GM21381 (cell line): ENCODE measurements at regions not wholly inside any gene's neighbourhood (a gene's known extent, or its start where the extent isn't known, plus 50 kb on each side); places are given as distances from the start of the nearest gene placed in this dataset.

ENCODE experiments used
- ATAC-seq: cut with Tn5 transposase; IDR thresholded peaks from one replicate; pipeline ENCODE4 v1.9.1; 2021; ENCODE audit warnings: mild to moderate bottlenecking, moderate library complexity; ENCODE audit not compliant: unreplicated experiment

DNA sequence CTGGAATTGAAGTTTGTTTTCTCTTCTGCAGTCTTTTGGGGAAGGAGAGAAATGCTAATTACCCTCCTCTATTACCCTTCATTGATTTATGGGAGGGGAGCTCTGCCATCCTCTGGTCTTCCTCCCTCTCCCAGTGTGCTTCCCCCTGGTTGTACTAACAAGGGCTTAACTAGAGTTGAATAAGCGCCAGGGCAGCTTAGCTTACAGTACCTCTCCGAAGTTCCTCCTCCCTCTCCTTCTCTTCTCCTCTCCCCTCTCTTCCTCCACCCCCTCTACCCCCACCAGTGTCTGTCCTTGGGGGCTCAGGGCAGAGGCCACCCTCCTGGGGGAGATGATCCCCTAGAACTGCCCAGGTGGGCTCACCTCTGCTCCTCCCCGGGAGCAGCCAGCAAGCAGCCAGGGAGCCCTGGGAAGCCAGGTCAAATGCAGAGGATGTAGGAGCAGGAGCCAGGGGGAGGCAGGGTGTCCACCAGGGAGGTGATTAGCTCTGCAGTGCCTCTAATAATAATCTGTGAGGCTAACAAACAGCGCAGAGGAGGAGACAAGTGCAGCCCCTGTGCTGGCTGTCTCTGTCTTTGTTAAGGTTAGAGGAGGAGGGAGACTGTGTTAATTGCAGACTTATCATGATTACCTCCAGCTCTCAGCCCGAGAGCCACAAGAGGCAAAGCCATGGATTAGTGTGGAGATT, 191.6 kb upstream of the CADM1 start:
- ATAC-seq: no peak

DNA sequence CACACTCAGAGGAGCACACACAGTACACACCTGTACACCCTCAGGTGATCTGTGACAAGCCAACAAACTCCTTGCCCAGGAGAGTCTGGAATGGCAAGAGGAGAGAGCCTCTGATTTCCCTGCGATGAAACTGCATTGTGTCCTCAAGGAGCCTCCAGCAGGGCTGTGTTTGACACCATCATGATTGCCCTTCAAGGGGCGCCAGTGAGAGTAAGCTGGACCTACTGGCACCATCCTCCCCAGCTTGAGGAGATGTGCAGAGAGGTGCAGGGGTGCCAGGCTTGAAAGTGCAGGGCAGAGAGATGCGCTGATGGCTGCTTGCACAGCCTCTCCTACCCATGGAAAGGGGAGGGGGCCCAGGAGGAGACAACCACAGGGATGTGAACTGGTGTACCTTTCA, 188.8 kb upstream of the CADM1 start:
- ATAC-seq: no peak

DNA sequence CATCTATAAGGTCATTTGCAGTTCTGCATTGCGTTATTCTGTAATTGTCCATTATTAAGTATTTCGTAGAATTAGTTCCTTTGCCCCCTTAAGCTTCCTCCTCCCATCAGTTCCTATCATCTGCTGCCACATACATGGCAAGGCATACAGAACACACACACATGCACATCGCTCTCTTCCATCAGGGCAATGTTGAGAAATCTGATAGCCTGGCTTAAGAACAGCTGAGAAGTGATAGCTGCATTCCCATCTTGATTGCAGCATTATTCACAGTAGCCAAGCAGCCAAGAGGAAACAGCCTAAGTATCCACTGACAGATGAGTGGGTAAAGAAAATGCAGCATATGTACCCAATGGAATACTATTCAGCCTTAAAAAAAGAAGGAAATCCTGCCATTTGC, 186.8 kb upstream of the CADM1 start:
- no peak for ATAC-seq

DNA sequence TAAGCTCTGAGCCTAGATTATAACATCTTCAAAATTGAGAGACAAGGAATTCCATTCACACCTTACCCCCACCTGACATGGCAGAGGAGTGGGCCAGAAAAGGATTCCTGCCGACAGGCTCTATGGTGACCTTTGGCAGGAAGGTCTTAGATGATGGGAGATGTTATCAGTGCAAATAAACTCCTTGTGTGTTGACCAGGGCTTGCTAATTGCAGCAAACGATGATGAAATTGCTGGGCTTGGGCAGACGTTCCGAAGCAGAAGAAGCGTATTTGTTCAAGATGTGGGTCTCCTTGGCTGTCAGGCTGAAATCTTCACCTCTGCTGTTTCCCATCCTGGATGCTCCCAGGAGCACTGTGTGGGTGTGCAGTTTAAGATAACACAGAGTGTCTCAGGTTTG, 183.7 kb upstream of the CADM1 start:
- no peak for ATAC-seq

DNA sequence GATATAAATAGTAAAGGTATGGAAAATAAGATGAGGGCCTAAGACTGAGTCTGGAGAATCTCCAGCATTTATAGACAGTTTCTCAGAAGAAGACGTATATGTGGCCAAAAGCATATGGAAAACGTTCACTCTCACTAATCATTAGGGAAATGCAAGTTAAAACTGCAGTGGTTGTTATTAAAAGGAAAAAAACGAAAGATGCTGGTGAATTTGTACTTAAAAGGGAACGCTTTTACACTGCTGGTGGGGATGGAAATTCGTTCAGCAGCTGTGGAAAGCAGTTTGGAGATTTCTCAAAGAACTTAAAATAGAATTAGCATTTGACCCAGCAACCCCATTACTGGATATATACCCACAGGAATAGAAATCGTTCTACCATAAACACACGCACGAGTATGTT, 180.5 kb upstream of the CADM1 start:
- ATAC-seq: no peak

DNA sequence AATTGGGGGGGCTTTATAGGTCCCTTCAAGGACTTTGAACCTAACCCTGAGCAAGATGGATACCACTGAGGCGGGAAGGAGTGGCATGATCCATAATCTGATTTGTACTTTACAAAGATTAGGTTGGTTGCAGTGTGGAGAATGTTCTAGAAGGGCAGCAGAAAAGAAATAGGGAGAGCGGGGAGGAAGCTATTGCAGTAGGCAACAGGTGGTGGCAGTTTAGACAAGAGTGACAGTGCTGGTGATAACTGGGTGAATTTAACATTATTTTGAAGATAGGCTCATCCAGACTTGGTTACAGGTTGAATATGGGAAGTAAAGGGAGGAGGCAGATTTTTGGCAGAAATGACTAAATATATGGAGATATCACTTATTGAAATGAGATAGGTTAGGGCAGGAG, 179.9 kb upstream of the CADM1 start:
- no peak for ATAC-seq

DNA sequence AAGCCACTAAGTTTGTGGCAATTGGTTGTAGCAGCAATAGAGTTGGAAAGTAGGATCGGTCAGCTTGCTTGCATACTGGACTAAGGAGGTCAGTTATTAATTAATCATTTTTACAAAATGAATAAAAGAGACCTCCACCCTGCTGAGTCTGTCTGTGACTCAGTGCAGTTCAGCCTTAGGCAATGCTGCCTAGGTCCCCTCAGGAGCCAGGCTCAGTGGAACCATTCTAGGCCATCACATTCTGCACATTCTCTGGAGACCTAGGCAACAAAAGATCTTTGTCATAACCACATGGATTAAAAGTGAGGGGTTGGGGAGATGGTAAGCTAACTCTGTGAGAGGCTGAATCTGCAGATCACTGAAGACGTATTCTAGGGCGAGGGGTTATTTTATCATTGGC, 178.7 kb upstream of the CADM1 start:
- ATAC-seq: no peak

DNA sequence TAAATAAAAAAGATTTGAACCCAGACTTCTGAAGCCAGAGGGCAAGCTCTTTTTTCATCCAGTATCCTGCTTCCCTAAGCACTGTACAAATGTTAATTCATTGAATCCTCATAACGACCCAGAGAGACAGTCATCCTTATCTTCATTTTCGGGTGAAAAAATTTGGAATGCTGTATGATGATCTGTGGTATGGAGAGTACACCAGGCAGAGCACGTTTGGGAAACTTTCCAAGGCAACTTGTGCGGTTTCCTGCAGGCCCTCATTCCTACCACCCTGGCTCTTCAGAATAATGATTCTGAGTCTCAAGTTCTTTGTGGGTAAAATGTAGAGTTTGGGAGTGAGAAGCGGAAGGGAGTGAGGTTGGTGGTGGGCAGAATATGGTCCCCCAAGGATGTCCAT, 177.9 kb upstream of the CADM1 start:
- ATAC-seq: no peak

DNA sequence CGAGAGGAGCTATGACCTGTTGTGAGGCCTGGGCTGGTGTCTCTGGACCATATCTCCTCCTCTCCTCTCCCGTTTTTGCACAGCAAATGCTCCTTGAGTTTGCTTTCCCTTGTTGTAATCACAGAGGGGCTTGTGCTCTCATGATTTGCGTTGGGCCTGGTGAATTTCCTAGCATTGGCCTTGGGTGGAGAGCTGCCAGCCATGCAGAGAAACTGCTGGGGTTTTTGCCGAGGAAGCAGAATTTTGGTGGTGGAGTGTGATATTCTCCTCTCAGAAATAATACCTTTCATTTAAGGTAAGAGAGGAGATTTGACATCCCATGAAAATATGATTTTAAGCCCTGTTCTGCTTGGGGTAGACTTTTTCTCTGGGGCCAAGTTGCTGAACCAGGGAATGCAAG, 175.7 kb upstream of the CADM1 start:
- ATAC-seq: no peak

DNA sequence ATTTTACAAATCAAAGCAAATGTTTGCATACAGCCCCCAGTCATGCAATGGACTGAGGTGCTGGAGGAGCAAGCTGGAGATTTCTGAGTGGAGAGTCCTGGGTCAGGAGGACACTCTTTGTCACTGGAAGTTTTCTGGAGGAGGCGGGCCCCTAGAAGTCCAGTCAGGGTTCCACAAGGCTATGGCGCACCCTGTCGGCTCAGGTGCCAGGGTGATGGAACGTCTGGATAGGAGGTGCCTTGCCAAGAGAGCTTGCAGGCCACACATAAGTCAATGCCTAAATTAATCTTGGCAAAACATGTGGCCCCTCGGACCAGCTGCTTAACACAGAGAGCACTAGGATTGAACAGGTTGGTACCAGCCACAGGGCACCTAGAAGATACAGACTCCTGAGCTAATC, 174.7 kb upstream of the CADM1 start:
- no peak for ATAC-seq

DNA sequence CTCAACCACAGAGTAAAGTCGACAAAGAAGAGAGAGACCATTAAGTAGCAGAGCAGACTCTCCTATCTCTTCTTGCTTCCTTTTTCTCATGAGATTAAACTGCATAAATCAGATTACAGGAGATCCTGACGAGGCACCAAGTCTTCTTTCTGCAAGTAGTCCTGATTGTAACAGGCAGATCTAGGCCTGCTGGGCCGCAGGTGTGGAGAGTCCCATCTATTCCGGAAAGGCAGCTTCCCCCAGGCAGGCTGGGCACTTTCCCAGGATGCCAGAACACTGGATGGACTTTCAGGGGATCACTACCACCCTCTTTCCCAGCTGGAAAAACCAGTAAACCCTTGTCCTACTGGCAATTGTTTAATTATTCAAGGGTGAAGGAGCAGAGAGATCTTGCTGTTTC, 173.0 kb upstream of the CADM1 start:
- ATAC-seq: no peak

DNA sequence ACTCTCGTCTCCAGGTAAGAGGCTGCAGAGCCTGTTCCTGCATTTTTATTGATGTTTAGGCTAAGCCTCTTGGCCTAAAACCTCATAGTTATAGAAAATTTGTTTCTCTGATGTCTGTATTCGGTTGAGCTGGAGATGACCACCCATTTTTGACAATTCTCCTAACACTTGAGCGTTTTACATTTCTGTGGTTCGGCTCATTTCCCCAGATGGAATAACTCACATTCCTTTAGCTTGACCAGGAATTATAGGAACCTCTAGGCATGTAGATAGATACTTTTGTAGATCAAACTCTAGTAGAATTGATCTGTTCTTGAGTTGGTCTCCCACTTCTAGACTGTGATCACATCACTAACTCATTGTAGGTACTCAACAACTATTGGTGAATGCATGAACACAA, 172.6 kb upstream of the CADM1 start:
- ATAC-seq: no peak

DNA sequence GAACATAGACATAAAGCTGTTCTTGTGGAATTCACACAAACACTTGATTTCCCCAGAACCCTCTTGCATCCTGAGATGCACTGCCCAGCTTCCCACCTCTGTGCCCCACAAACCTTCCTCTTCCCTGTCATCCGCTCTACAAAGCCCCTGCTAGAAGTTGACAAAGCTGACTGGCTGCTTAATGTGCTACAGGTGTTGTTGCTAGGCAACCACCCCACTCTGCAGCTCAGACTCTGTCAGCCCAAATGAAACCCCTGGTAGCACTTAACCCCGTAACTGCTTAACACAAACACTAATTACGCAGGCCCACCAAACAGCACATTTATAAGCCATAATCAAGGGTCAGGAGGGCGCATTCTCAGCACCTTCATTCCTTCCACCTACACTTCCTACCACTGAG, 172.0 kb upstream of the CADM1 start:
- no peak for ATAC-seq

DNA sequence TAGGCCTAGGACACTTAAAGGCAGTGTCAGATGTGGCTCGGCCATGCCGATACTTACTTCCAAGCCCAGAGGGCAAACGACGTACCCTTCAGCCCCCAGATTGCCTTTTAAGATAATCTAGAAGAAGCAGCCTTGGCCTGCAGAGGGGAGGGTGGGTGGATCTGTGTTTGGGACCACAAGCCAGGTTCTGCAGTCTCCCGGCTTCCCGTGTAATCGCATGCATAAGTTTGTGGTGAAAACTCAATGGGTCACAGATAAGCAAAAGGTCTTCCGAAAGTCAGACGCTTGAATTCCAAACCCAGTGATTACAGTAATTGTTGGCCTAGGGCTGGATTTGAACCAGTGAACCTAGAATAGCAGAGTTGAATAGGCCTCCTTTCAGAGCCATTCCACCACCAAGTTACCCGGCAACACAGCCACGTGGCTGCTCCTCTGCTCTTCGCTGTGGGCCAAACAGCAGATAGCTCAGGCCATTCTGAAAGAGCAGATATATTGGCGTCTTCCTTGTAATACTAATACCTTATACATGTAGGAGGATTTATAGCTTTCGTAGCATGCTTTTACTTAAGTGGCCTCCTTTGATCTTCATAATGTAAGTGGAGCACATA, 170.8 kb upstream of the CADM1 start:
- ATAC-seq: no peak

DNA sequence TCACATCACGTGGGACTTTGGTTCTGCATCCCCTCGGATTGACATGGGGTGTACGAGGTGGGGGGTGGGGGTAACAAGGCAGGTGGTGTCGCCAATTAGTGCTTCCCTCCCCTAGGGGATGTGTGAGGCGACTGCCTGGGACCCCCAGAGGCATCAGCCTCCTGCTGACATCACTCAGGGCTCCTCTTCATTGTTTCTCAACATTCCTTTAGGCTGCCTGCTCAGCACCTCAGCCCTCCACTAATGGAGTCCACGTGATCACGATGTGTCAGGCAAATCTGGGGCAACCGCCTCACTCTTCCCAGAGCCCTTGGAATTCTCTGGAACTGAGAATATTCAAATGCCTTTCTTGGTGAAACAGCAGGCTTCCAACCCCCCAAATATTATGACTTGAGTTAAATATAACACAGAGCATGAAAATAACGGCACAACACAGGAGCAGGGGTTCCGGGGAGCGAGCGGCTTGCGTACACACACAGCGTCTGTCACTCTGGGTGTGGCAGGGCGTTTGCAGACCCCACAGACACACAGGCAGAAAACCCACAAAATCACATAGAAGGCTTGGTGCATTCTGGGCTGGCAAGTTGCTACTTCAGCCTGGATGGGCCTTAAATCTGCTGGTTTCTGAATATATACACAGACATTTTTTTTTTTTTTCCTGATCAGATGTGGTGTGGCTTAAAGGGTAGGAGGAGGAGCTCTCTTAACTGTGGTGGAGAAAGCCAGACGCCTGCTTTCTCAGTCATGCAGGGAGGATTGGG, 170.1 kb upstream of the CADM1 start:
- ATAC-seq: no peak

DNA sequence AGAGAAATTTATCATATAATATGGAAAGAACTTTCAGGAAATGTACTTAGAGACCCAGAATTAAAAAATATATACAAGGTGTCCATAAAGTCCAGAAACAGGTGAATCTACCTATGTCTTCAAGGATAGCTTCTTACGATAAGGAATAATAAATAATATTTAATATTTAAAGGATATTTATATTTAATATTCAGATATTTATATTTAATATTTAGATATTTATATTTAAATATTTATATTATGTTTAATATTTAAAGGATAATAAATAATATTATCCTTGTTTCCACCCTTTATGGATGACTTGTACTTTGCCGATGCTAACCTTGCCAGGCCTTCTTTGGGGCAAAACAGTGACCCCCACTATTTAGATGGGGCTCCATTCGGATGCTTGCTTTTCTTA, 169.5 kb upstream of the CADM1 start:
- no peak for ATAC-seq

DNA sequence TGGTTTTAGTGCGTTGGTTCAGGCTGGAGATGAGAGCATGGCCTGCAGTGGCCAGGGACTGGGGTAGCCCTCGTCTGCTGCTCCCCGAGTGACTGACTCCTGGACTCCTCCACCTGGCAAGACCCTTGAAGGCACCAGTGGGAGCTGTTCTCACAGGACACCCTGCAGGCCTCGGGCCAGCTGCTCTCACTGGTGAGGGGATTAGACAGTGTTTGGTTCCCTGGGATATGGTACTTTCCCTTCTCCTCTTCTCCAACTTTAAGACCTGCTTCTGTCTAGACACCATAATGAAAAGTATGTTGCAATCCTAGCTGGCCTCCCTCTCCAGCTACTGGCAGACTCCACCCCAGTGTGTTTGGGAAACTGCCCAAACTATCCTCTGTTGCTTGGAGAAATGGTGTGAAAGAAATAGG, 168.8 kb upstream of the CADM1 start:
- ATAC-seq: no peak

DNA sequence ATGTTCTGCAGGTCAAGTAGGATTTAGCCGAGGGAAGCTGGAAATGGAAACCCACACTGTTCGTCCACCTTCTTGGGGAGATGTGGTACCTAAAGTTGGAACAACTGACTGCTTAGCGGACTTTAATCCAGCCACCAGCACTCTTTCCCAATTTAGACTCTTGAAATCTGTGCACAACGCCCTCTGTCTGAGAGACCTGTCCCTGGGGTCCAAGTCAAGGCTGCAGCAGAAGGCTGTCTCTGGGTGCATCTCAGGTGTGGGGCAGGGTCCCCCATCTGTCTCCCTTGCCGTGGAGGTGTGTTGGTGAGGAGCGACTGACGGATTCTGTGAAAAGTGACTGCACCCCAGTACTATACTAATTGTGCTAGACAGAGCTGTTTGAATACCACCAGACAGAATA, 168.2 kb upstream of the CADM1 start:
- no peak for ATAC-seq

DNA sequence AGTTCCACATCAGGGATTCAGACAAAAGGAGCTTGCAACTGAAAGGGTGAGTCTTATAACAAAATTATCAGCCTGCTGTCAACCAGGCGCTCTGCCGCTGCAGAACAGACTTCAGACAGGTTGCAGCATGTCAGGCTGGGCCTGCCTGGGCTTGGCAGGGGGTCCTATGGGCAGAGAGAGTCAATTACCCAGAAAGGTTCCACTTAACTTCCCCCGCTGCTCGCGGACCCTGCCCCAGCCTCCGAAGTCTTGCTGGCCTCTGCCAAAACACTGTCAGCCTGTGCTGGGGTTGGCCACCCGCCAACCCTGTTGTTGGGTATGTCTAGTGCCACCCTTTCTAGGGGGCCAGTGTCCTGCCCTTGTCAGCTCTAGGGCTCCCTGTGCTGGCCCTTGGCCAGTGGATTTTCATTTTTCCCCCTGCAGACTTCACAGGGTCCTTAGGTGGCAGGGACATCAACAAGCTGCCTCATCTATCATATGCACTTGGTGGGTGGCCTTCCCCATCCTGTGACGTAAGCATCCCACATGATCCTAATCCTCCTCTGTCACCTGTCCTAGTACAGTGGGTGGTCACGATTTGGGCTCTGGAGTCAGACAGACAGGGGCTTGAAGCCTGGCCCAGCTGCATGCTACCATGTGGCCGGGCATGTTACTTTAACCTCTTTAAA, 166.5 kb upstream of the CADM1 start:
- ATAC-seq: no peak

DNA sequence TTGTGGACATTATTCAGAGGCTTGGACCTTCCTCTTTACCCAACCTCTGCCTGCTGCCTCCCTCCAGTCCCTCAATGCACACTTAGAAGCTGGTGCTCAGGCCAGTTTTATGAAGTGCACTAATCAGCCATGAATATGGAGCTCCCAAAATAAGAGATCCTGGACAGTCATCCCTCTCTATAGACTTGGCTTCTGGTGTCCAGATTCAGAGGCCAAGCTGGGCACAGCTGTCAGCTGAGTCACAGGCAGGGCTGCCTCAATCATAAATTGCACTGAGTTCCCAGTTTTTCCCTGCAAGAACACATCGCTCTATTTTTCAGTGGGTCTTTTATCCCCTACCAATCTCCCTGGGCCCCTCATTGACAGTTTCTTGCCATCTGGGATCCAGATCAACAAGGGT, 161.7 kb upstream of the CADM1 start:
- ATAC-seq: no peak

DNA sequence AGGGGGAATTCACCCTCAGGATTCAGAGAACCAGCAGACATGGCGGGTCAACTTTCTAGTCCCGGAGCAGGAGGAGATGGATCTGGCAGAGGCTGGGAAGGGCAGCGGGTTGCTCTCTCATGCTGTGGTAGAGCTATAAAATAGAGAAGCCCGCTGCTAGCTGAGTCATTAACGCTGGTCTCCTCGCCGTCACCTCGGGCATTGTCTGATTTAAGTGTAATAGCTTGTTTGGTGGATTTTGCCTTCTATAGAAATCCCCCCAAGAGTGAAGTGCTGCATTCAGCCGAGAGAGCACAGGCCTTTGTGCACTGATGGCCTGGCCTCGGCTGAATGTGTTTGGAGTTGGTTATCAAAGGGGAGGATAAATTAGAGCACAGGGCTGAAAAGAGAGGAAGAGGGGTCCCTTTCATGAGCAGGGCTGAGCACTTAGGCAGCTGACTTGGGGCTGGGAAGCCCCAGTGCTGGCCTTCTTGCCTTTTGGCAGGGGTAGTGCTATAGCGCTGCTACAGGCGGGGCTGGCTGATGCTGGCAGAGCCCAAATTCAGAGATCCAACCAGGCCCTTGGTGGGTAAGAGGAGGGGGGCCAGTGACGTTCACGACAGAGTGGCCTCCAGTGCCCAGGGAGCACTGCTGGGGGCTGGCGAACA, 161.1 kb upstream of the CADM1 start:
- ATAC-seq: no peak
